CD8-positive, alpha-beta memory T cell (primary cell): ENCODE measurements at regions not wholly inside any gene's neighbourhood (a gene's known extent, or its start where the extent isn't known, plus 50 kb on each side); places are given as distances from the start of the nearest gene placed in this dataset.
A peak's percentile ranks its signal among the peaks of the same experiment; 100 is the strongest.

Source experiments
- CTCF ChIA-PET: fragments of 350-600 bp; sonication (Branson Sonifier 250); formaldehyde crosslinking; loops from one replicate; lab custom pipeline; 2021; ENCODE audit warnings: antibody characterized with exemption; lab: Charles Lee
- POLR2A ChIA-PET: fragments of 350-600 bp; sonication (Branson Sonifier 250); formaldehyde crosslinking; loops from one replicate; lab custom pipeline; 2021; ENCODE audit warnings: antibody characterized with exemption; lab: Charles Lee
- DNase-seq, 5 donors: peaks; one replicate each; pipeline versions ENCODE4 v3.0.0 to v3.0.0-alpha.2; 2020 to 2022; ENCODE audit warnings: mixed read lengths in 1 of 5
- H3K27ac ChIP-seq: one replicate; pipeline ENCODE4 v1.7.0; 2013; ENCODE audit warnings: low read depth, mild to moderate bottlenecking, low read length, moderate library complexity
- H3K27me3 ChIP-seq: 2 replicates; pipeline ENCODE4 v1.7.0; 2013; ENCODE audit warnings: low read length, mild to moderate bottlenecking; ENCODE audit not compliant: insufficient read depth, poor library complexity, severe bottlenecking
- H3K36me3 ChIP-seq: 2 replicates; pipeline ENCODE4 v1.7.0; 2013; ENCODE audit warnings: mild to moderate bottlenecking, low read length, moderate library complexity; ENCODE audit not compliant: insufficient read depth
- H3K4me1 ChIP-seq: 2 replicates; pipeline ENCODE4 v1.7.0; 2013; ENCODE audit warnings: mild to moderate bottlenecking, low read length, moderate library complexity; ENCODE audit not compliant: insufficient read depth
- H3K4me3 ChIP-seq: 2 replicates; pipeline ENCODE4 v1.7.0; 2013; ENCODE audit warnings: mild to moderate bottlenecking, low read length
- H3K9me3 ChIP-seq: 2 replicates; pipeline ENCODE4 v1.7.0; 2013; ENCODE audit warnings: mild to moderate bottlenecking, low read length
- H3K27ac Mint-ChIP-seq, 8 donors: one replicate each; pipeline ENCODE4 v1.8.0; 2020 to 2021; ENCODE audit warnings: mixed read lengths in 8 of 8, mild to moderate bottlenecking in 6 of 8, inconsistent platforms in 3 of 8, moderate library complexity in 3 of 8
- H3K27me3 Mint-ChIP-seq, 2 donors: one replicate each; pipeline ENCODE4 v1.8.0; 2020 to 2021; ENCODE audit warnings: mixed read lengths in 2 of 2, mild to moderate bottlenecking in 1 of 2, moderate library complexity in 1 of 2
- H3K36me3 Mint-ChIP-seq, 3 donors: one replicate each; pipeline ENCODE4 v1.8.0; 2020 to 2021; ENCODE audit warnings: mixed read lengths in 3 of 3, inconsistent platforms in 1 of 3, mild to moderate bottlenecking in 1 of 3
- H3K4me1 Mint-ChIP-seq, 3 donors: one replicate each; pipeline ENCODE4 v1.8.0; 2020 to 2021; ENCODE audit warnings: mixed read lengths in 3 of 3, inconsistent platforms in 1 of 3, mild to moderate bottlenecking in 1 of 3
- H3K4me3 Mint-ChIP-seq, 7 donors: one replicate each; pipeline ENCODE4 v1.8.0; 2020 to 2021; ENCODE audit warnings: mixed read lengths in 7 of 7, mild to moderate bottlenecking in 6 of 7, moderate library complexity in 4 of 7, inconsistent platforms in 2 of 7
- H3K9me3 Mint-ChIP-seq, 5 donors: one replicate each; pipeline ENCODE4 v1.8.0; 2020 to 2022; ENCODE audit warnings: mixed read lengths in 5 of 5, mild to moderate bottlenecking in 3 of 5, moderate library complexity in 2 of 5, inconsistent platforms in 1 of 5

DNA sequence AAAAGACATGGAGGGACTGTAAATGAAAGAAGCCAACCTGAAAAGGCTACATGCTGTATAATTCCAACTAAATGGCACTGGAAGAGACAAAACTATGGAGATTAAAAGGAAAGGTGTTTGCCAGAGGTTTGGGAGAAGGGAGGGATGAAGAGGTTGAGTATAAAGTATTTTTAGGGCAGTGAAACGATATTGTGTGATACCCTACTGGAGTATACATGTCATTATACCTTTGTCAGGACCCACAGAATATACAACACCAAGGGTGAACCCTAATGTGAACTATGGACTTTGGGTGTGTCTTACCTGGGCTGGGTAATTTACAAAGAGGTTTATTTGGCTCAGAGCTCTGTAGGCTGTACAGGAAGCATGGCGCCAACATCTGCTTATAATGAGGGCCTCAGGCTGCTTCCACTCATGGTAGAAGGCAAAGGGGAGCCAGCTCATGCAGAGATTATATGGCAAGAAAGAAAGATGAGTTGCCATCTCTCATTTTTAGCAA is 73.4 kb downstream of the CD2 start:
- H3K9me3 Mint-ChIP-seq = no peaks in the 10 kb centered on the region
- H3K9me3 ChIP-seq = no peaks in the 10 kb centered on the region
- no peak for DNase-seq
- peaks cover 0 to 4% (median 0%) of the 10 kb centered on the region in 3 donors for H3K36me3 Mint-ChIP-seq
- peaks cover 15 to 21% (median 15%) of the 10 kb centered on the region in 3 donors for H3K4me1 Mint-ChIP-seq
- POLR2A ChIA-PET = no interaction called here
- peaks cover 17% of the 10 kb centered on the region for H3K4me1 ChIP-seq
- CTCF ChIA-PET = interaction anchor here (0.9 to 2.2 kb wide), 3 partner anchors 9 to 58 kb away, joined by 3 to 7 read pairs (median 3); no protein-coding TSS in a partner anchor
- H3K4me3 ChIP-seq = no peak overlapping the region
- peaks cover 0 to 1% of the 10 kb centered on the region in 2 donors for H3K27me3 Mint-ChIP-seq
- H3K27ac ChIP-seq = peak overlapping the region; percentile 71
- H3K36me3 ChIP-seq = no peaks in the 10 kb centered on the region
- peak overlapping the region in 6 of 8 donors; percentile 16 to 71 (median 57) for H3K27ac Mint-ChIP-seq
- H3K4me3 Mint-ChIP-seq = no peak overlapping the region
- no peaks in the 10 kb centered on the region for H3K27me3 ChIP-seq

DNA sequence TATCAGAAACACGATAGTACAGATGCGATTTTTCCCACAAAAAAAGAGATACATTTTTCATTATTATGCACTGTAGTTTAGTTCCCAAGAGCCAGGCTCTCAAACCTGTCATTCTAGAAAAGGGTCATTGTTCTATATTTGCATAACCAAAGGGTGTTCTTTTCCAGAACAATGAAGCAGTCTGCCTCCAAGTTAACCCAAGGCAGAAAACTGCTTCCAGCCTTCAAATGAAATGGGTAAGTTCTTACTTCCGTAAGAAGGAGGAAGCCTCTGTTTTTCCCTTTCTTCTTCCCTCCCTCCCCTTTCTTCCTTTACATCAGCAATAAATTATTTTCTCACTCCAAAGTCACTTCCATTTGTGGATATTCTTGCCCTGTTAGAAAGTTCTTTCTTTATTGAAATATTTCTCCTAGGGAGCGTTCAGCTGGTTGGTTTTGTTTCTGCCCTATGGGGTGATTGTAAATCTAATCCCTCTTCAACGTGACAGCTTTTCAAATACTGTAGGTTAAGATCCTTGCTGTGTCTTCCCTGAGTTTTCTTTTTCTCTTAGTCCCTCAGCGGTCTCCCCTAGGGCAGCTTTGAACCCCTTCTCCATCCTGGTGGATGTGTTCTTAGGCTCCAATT is 77.3 kb upstream of the PTGFRN start:
- no peaks in the 10 kb centered on the region for H3K9me3 ChIP-seq
- no peak overlapping the region for H3K4me3 ChIP-seq
- Mint-ChIP-seq H3K9me3 (peaks cover 0 to 6% (median 5%) of the 10 kb centered on the region in 5 donors), H3K4me1 (peaks cover 2 to 6% (median 3%) of the 10 kb centered on the region in 3 donors), H3K27ac (peak overlapping the region in 1 of 8 donors; percentile 29), H3K36me3 (peaks cover 0 to 9% (median 4%) of the 10 kb centered on the region in 3 donors), H3K27me3 (no peaks in the 10 kb centered on the region), H3K4me3 (no peak overlapping the region)
- no peaks in the 10 kb centered on the region for H3K36me3 ChIP-seq
- peaks cover 7% of the 10 kb centered on the region for H3K4me1 ChIP-seq
- POLR2A ChIA-PET = no interaction called here
- no peak for DNase-seq
- no peak overlapping the region for H3K27ac ChIP-seq
- CTCF ChIA-PET = no interaction called here
- no peaks in the 10 kb centered on the region for H3K27me3 ChIP-seq

DNA sequence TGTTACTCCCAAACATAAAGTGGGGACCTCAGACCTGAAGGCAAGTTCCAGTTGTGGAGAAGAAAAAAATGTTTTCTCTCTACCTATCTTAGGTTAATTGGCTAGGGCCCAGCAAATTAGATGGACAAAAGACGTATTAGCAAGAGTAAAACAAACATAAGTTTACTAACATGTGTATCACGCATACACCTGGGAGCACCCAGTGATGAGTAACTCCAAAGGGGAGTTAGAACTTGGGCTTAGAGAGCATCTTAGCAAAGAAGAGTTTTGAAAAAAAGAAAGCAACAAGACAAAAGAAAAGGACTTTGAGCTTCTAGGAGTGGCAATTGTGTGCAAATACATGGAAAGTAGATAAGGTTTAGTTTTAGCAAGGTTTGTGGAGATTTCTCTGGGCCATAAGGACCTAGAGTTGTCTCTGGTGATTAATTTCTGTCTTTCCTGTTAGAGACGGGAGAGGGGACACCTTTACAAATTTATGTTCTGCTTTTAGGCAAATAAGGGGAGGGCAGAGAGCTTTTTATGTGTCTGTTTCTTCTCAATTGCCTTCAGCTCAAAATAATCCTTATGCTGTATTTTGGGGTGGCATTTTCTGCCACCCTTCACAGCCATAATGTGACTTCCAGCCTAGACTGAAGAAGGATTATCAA is 76.7 kb upstream of the PTGFRN start:
- Histone ChIP-seq H3K9me3 (no peaks in the 10 kb centered on the region), H3K27ac (no peak overlapping the region), H3K27me3 (no peaks in the 10 kb centered on the region), H3K36me3 (no peaks in the 10 kb centered on the region), H3K4me1 (peaks cover 1% of the 10 kb centered on the region), H3K4me3 (no peak overlapping the region)
- peaks cover 0 to 7% (median 6%) of the 10 kb centered on the region in 5 donors for H3K9me3 Mint-ChIP-seq
- ChIA-PET POLR2A (no interaction called here), CTCF (no interaction called here)
- peak overlapping the region in 1 of 8 donors; percentile 29 for H3K27ac Mint-ChIP-seq
- H3K36me3 Mint-ChIP-seq = peaks cover 0 to 15% (median 4%) of the 10 kb centered on the region in 3 donors
- H3K27me3 Mint-ChIP-seq = peaks cover 0 to 2% of the 10 kb centered on the region in 2 donors
- H3K4me1 Mint-ChIP-seq = peaks cover 0 to 4% (median 2%) of the 10 kb centered on the region in 3 donors
- DNase-seq = no peak
- H3K4me3 Mint-ChIP-seq = no peak overlapping the region

DNA sequence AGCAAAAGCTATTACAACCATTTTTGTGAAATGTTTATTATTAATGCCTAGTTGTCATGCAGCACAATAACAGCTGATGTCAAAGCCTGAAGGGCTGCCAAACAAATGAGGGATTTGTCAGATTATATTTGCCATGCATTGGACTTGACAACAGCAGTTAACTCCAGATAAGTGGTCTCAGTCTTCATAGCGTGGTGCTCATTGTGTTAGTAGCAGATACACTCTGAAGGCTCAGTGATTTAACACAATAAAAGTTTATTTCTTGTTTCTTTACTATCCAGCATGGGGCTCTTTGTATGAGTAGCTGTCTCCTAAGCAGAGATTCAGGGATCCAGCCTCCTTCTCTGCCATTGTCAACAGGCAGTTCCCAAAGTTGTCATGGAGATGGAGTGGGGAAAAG is 76.0 kb upstream of the PTGFRN start:
- H3K36me3 Mint-ChIP-seq = peaks cover 0 to 15% (median 4%) of the 10 kb centered on the region in 3 donors
- peaks cover 0 to 4% (median 0%) of the 10 kb centered on the region in 3 donors for H3K4me1 Mint-ChIP-seq
- H3K27ac ChIP-seq = no peak overlapping the region
- peaks cover 0 to 8% (median 6%) of the 10 kb centered on the region in 5 donors for H3K9me3 Mint-ChIP-seq
- no peaks in the 10 kb centered on the region for H3K27me3 ChIP-seq
- H3K4me1 ChIP-seq = no peaks in the 10 kb centered on the region
- no peaks in the 10 kb centered on the region for H3K9me3 ChIP-seq
- CTCF ChIA-PET = no interaction called here
- no peak overlapping the region for H3K4me3 ChIP-seq
- peaks cover 0 to 2% of the 10 kb centered on the region in 2 donors for H3K27me3 Mint-ChIP-seq
- no peak for DNase-seq
- POLR2A ChIA-PET = no interaction called here
- no peak overlapping the region for H3K4me3 Mint-ChIP-seq
- H3K36me3 ChIP-seq = no peaks in the 10 kb centered on the region
- H3K27ac Mint-ChIP-seq = peak overlapping the region in 1 of 8 donors; percentile 12

DNA sequence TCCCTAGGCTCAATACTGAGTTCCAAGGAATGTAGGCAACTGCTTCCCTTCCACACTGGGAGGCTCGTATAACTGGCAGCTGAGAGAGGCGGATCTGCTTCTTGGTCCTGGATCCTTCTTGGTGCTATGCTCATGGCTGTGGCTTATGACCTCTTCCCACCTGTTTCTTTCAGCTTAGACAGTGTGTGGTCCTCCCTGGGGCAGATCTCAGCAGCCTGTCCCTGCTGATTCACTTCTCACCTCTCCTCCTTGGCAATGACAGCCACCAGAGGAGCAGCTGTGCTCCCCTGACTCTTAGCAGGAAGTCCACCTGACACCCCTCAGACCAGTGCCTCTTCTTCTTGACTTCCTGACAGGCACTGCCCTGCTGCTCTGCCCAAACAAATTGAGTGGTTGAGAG is 75.1 kb upstream of the PTGFRN start:
- ChIA-PET CTCF (no interaction called here), POLR2A (no interaction called here)
- Mint-ChIP-seq H3K9me3 (peaks cover 0 to 8% (median 6%) of the 10 kb centered on the region in 5 donors), H3K27me3 (peaks cover 0 to 2% of the 10 kb centered on the region in 2 donors), H3K36me3 (peaks cover 0 to 15% (median 5%) of the 10 kb centered on the region in 3 donors), H3K27ac (no peak overlapping the region), H3K4me1 (peaks cover 0 to 4% (median 0%) of the 10 kb centered on the region in 3 donors), H3K4me3 (no peak overlapping the region)
- Histone ChIP-seq H3K4me3 (no peak overlapping the region), H3K27ac (no peak overlapping the region), H3K27me3 (no peaks in the 10 kb centered on the region), H3K36me3 (no peaks in the 10 kb centered on the region), H3K4me1 (no peaks in the 10 kb centered on the region), H3K9me3 (no peaks in the 10 kb centered on the region)
- no peak for DNase-seq

DNA sequence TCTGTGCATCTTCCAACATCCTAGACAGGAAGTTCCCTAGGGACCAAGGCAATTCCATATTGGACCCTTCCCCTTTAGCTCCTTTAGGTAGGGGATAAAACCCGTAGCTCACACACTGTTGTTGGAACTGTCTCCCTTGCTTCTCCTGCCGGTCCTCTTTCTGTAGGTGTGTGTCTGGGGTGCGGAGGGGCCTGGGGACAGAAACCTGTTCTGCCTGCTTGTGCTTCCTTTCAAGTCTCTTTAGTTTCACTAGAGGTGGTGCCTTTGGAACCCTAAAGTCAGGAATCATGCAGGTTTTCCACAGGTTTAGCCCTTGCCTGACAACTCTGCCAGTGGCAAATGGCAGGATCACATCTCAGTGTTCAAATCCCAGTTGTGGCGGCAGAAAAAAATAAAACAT is 74.6 kb upstream of the PTGFRN start:
- Histone ChIP-seq H3K27me3 (no peaks in the 10 kb centered on the region), H3K9me3 (no peaks in the 10 kb centered on the region), H3K27ac (no peak overlapping the region), H3K4me3 (no peak overlapping the region), H3K36me3 (no peaks in the 10 kb centered on the region), H3K4me1 (no peaks in the 10 kb centered on the region)
- Mint-ChIP-seq H3K4me3 (no peak overlapping the region), H3K27me3 (peaks cover 0 to 2% of the 10 kb centered on the region in 2 donors), H3K27ac (no peak overlapping the region), H3K36me3 (peaks cover 0 to 15% (median 5%) of the 10 kb centered on the region in 3 donors), H3K9me3 (peaks cover 0 to 8% (median 6%) of the 10 kb centered on the region in 5 donors), H3K4me1 (peaks cover 0 to 4% (median 0%) of the 10 kb centered on the region in 3 donors)
- no peak for DNase-seq
- ChIA-PET POLR2A (no interaction called here), CTCF (no interaction called here)

DNA sequence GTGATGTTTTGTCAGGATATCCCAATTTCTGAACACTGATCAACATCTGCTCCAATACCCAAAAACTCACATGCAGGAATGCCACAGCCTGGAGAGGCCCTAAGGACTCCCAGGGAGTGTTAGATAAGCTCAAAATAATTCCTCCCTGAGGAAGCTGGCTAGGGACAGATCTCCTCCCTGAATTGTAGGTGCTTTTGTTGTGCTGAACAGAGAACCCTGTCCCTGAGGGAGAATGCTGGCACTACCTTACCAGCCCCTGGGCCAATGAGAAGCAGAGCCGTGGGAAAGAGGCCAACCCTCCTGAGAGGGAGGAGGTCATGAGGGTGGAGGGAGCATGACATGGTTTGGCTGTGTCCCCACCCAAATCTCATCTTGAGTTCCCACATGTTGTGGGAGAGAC is 73.6 kb upstream of the PTGFRN start:
- ChIA-PET CTCF (no interaction called here), POLR2A (no interaction called here)
- Histone ChIP-seq H3K9me3 (no peaks in the 10 kb centered on the region), H3K36me3 (no peaks in the 10 kb centered on the region), H3K4me1 (no peaks in the 10 kb centered on the region), H3K27ac (no peak overlapping the region), H3K27me3 (no peaks in the 10 kb centered on the region), H3K4me3 (no peak overlapping the region)
- Mint-ChIP-seq H3K4me3 (no peak overlapping the region), H3K36me3 (peaks cover 0 to 15% (median 4%) of the 10 kb centered on the region in 3 donors), H3K4me1 (no peaks in the 10 kb centered on the region), H3K27me3 (peaks cover 0 to 2% of the 10 kb centered on the region in 2 donors), H3K27ac (peak overlapping the region in 1 of 8 donors; percentile 31), H3K9me3 (peaks cover 0 to 8% (median 6%) of the 10 kb centered on the region in 5 donors)
- no peak for DNase-seq
